ENCODE measurements at regions not wholly inside any gene's neighbourhood (a gene's known extent, or its start where the extent isn't known, plus 50 kb on each side); places are given as distances from the start of the nearest gene placed in this dataset.

DNA sequence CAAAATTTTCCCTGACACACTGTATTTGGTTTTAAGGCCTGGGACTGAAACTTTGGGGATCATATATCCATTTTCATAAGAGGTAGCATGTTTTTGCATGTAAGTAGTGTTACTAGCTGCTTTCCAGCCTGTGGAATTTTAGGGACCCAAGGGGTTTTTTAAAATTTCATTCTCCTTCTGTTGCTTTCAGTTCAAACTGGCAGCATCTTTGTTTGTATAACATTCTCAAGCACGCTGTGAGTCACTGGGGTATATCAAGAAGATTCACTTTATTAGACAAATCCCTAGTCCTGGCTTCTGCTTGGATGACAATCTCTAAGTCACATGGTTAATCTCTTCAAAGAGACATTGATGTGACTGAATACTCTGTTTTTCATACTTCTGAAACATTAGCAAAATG is 479.0 kb downstream of the CYLC2 start:
- no peak for TF ChIP-seq CTCF (IDR thresholded peaks at IDR 0.05)
- Histone ChIP-seq H3K4me3 (no peak overlapping the region), H3K27ac (no peak overlapping the region), H3K36me3 (no peaks in the 10 kb centered on the region), H3K9me3 (peaks cover 0 to 7% of the 10 kb centered on the region in 2 donors), H3K27me3 (no peaks in the 10 kb centered on the region), H3K4me1 (no peaks in the 10 kb centered on the region)
- no peak for ATAC-seq
- DNase-seq, result no peak
- intact Hi-C loops (cut with DNase I), result no loop called here

DNA sequence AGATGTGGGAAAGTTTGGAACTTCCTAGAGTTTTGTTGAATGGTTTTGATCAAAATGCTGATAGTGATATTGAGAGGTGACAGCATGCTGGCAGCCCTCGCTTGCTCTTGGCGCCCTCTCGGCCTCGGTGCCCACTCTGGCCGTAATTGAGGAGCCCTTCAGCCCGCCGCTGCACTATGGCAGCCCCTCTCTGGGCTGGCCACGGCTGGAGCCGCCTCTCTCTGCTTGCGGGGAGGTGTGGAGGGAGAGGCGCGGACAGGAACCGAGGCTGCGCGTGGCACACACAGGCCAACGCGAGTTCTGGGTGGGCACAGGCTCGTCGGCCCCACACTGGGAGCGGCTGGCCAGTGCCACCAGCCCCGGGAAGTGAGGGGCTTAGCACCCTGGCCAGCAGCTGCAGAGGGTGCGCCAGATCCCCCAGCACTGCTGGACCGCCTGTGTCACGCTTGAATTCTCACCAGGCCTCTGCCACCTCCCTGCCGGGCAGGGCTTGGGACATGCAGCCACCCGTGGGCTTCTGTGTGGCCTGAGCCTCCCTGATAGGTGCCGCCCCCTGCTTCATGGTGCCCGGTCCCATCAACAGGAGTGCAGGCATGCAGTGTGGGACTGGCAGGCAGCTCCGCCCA is 488.5 kb downstream of the CYLC2 start:
- DNase-seq (peak in 1 of 4 donors; percentile 69), ATAC-seq (no peak)
- H3K27ac ChIP-seq, result no peak overlapping the region
- no peak for TF ChIP-seq CTCF (IDR thresholded peaks at IDR 0.05)
- no peaks in the 10 kb centered on the region for H3K4me1 ChIP-seq
- peaks cover 0 to 18% of the 10 kb centered on the region in 2 donors for H3K9me3 ChIP-seq
- H3K36me3 ChIP-seq, result no peaks in the 10 kb centered on the region
- H3K4me3 ChIP-seq, result no peak overlapping the region
- intact Hi-C loops (cut with DNase I), result no loop called here
- H3K27me3 ChIP-seq, result no peaks in the 10 kb centered on the region

GRCh38 chr9:103485138-103485537 is 490.0 kb downstream of the CYLC2 start:
- intact Hi-C loops (cut with DNase I), result no loop called here
- Histone ChIP-seq H3K27me3 (no peaks in the 10 kb centered on the region), H3K27ac (no peak overlapping the region), H3K36me3 (no peaks in the 10 kb centered on the region), H3K9me3 (peaks cover 0 to 18% of the 10 kb centered on the region in 2 donors), H3K4me1 (no peaks in the 10 kb centered on the region), H3K4me3 (no peak overlapping the region)
- TF ChIP-seq CTCF (IDR thresholded peaks at IDR 0.05), result no peak
- DNase-seq (peak in 1 of 4 donors; percentile 15), ATAC-seq (no peak)

DNA sequence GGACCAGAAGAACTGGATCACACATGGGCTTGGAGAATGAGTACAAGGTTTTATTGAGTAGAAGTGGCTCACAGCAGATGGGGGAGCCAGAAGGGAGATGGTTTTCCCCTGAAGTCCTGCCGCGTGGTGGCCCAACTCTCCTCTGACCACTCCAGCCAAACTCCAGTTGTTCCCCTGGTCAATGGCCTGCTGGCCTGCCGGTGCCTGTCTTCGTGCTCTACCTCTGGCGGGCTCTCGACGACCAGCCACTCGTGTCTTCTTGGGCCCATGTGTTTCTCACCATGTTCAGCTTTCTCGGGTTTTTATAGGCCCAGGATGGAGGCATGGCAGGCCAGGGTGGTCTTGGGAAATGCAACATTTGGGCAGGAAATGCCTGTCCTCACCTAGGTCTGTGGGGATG is 519.6 kb downstream of the CYLC2 start:
- no peaks in the 10 kb centered on the region for H3K27me3 ChIP-seq
- intact Hi-C loops (cut with DNase I), result no loop called here
- peak in 1 of 4 donors; percentile 59 for DNase-seq
- H3K36me3 ChIP-seq, result no peaks in the 10 kb centered on the region
- H3K4me1 ChIP-seq, result no peaks in the 10 kb centered on the region
- TF ChIP-seq CTCF (IDR thresholded peaks at IDR 0.05), result no peak
- H3K27ac ChIP-seq, result no peak overlapping the region
- no peak overlapping the region for H3K4me3 ChIP-seq
- peaks cover 0 to 3% of the 10 kb centered on the region in 2 donors for H3K9me3 ChIP-seq
- no peak for ATAC-seq

DNA sequence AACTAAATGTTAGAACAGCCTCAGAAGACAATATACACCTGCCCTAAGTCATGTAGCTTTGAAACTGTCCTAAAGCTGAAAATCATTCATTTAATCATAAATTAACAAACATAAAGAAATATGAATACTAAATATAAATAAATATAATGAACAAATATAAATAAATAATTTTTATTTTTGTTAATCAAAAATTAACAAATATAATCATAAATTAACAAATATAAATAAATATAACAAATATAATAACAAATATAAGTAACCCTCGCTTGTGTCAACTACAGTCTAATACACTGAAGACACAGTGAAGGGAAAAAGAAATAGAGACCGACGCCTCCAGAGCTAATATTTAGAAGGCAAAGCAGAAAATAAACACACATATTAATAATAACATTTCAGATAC is 527.3 kb downstream of the CYLC2 start:
- TF ChIP-seq CTCF (IDR thresholded peaks at IDR 0.05), result no peak
- H3K4me3 ChIP-seq, result no peak overlapping the region
- ATAC-seq, result no peak
- H3K27ac ChIP-seq, result no peak overlapping the region
- H3K4me1 ChIP-seq, result no peaks in the 10 kb centered on the region
- no peaks in the 10 kb centered on the region for H3K27me3 ChIP-seq
- H3K36me3 ChIP-seq, result no peaks in the 10 kb centered on the region
- intact Hi-C loops (cut with DNase I), result no loop called here
- no peak for DNase-seq
- H3K9me3 ChIP-seq, result no peaks in the 10 kb centered on the region
